ENCODE measurements at regions not wholly inside any gene's neighbourhood (a gene's known extent, or its start where the extent isn't known, plus 50 kb on each side); places are given as distances from the start of the nearest gene placed in this dataset.

GRCh38 chrX:4935401-4935800 lies 1222.0 kb upstream of the PRKX start:
- H3K27ac ChIP-seq, result no peak overlapping the region
- no peak overlapping the region for H3K4me3 ChIP-seq (ENCODE audit: low read depth, low read length)
- H3K36me3 ChIP-seq (replicated peaks), result no peaks in the 10 kb centered on the region
- H3K27me3 ChIP-seq (replicated peaks), result no peaks in the 10 kb centered on the region
- TF ChIP-seq CTCF (IDR thresholded peaks at IDR 0.05; ENCODE audit: low read depth, low read length, missing control alignments), result no peak
- in situ Hi-C loops (cut with HindIII; ENCODE audit: low pct_ligation_motif_present, low sequenced_read_pairs), result no loop called here
- no peak for DNase-seq

GRCh38 chrX:4932790-4933189 lies 1219.3 kb upstream of the PRKX start:
- in situ Hi-C loops (cut with HindIII; ENCODE audit: low pct_ligation_motif_present, low sequenced_read_pairs), result no loop called here
- Histone ChIP-seq H3K4me3 (ENCODE audit: low read depth, low read length) (no peak overlapping the region), H3K36me3 (replicated peaks) (no peaks in the 10 kb centered on the region), H3K27me3 (replicated peaks) (no peaks in the 10 kb centered on the region), H3K27ac (no peak overlapping the region)
- TF ChIP-seq CTCF (IDR thresholded peaks at IDR 0.05; ENCODE audit: low read depth, low read length, missing control alignments), result no peak
- DNase-seq, result peak; percentile 13

GRCh38 chrX:4930426-4930825 lies 1217.0 kb upstream of the PRKX start:
- TF ChIP-seq CTCF (IDR thresholded peaks at IDR 0.05; ENCODE audit: low read depth, low read length, missing control alignments), result no peak
- DNase-seq, result no peak
- Histone ChIP-seq H3K27me3 (replicated peaks) (no peaks in the 10 kb centered on the region), H3K4me3 (ENCODE audit: low read depth, low read length) (no peak overlapping the region), H3K36me3 (replicated peaks) (no peaks in the 10 kb centered on the region), H3K27ac (no peak overlapping the region)
- in situ Hi-C loops (cut with HindIII; ENCODE audit: low pct_ligation_motif_present, low sequenced_read_pairs), result no loop called here

- in situ Hi-C loops (cut with HindIII; ENCODE audit: low pct_ligation_motif_present, low sequenced_read_pairs), result no loop called here
- peak; percentile 0 for DNase-seq
- no peak overlapping the region for H3K27ac ChIP-seq
- TF ChIP-seq CTCF (IDR thresholded peaks at IDR 0.05; ENCODE audit: low read depth, low read length, missing control alignments), result no peak
- no peak overlapping the region for H3K4me3 ChIP-seq (ENCODE audit: low read depth, low read length)
- H3K36me3 ChIP-seq (replicated peaks), result no peaks in the 10 kb centered on the region
- H3K27me3 ChIP-seq (replicated peaks), result no peaks in the 10 kb centered on the region
These were observed 1212.5 kb upstream of the PRKX start for GRCh38 chrX:4925911-4926310.

GRCh38 chrX:4909348-4909747 lies 1195.9 kb upstream of the PRKX start:
- no peak for TF ChIP-seq CTCF (IDR thresholded peaks at IDR 0.05; ENCODE audit: low read depth, low read length, missing control alignments)
- no peaks in the 10 kb centered on the region for H3K36me3 ChIP-seq (replicated peaks)
- in situ Hi-C loops (cut with HindIII; ENCODE audit: low pct_ligation_motif_present, low sequenced_read_pairs), result no loop called here
- no peak overlapping the region for H3K4me3 ChIP-seq (ENCODE audit: low read depth, low read length)
- no peaks in the 10 kb centered on the region for H3K27me3 ChIP-seq (replicated peaks)
- no peak for DNase-seq
- H3K27ac ChIP-seq, result no peak overlapping the region

GRCh38 chrX:4905576-4905975 lies 1192.1 kb upstream of the PRKX start:
- Histone ChIP-seq H3K4me3 (ENCODE audit: low read depth, low read length) (no peak overlapping the region), H3K36me3 (replicated peaks) (no peaks in the 10 kb centered on the region), H3K27ac (no peak overlapping the region), H3K27me3 (replicated peaks) (no peaks in the 10 kb centered on the region)
- in situ Hi-C loops (cut with HindIII; ENCODE audit: low pct_ligation_motif_present, low sequenced_read_pairs), result no loop called here
- no peak for TF ChIP-seq CTCF (IDR thresholded peaks at IDR 0.05; ENCODE audit: low read depth, low read length, missing control alignments)
- DNase-seq, result no peak

All from brain microvascular endothelial cell (primary cell).